Mesothelial cell of epicardium (in vitro differentiated cells): ENCODE measurements at regions not wholly inside any gene's neighbourhood (a gene's known extent, or its start where the extent isn't known, plus 50 kb on each side); places are given as distances from the start of the nearest gene placed in this dataset.

ENCODE experiments used
- DNase-seq, 2 experiments: peaks; one replicate each; pipeline ENCODE4 v3.0.0; 2021; ENCODE audit warnings: low spot score in 2 of 2; ENCODE audit not compliant: unreplicated experiment in 2 of 2
- H3K27ac Mint-ChIP-seq: 2 replicates; pipeline ENCODE4 v1.8.0; 2021; ENCODE audit warnings: mixed read lengths
- H3K27me3 Mint-ChIP-seq: 2 replicates; pipeline ENCODE4 v1.8.0; 2021; ENCODE audit warnings: low read depth, mixed read lengths
- H3K36me3 Mint-ChIP-seq: 2 replicates; pipeline ENCODE4 v1.8.0; 2021; ENCODE audit warnings: mixed read lengths
- H3K4me1 Mint-ChIP-seq: 2 replicates; pipeline ENCODE4 v1.8.0; 2021; ENCODE audit warnings: mixed read lengths
- H3K4me3 Mint-ChIP-seq: 2 replicates; pipeline ENCODE4 v1.8.0; 2021; ENCODE audit warnings: mild to moderate bottlenecking, moderate library complexity, mixed read lengths
- H3K9me3 Mint-ChIP-seq: 2 replicates; pipeline ENCODE4 v1.8.0; 2021; ENCODE audit warnings: mixed read lengths
- CTCF ChIP-seq: fragments of 200-600 bp; sonication (generic); IDR thresholded peaks from one replicate; pipeline ENCODE4 v1.5.0; 2021; ENCODE audit warnings: antibody characterized with exemption; ENCODE audit not compliant: unreplicated experiment

GRCh38 chr17:6213859-6214258 lies 143.7 kb downstream of the WSCD1 start:
- no peaks in the 10 kb centered on the region for H3K36me3 Mint-ChIP-seq
- H3K9me3 Mint-ChIP-seq = no peaks in the 10 kb centered on the region
- H3K4me3 Mint-ChIP-seq = no peak overlapping the region
- TF ChIP-seq CTCF = no peak
- H3K27me3 Mint-ChIP-seq = peaks cover 31% of the 10 kb centered on the region
- no peak for DNase-seq
- H3K27ac Mint-ChIP-seq = no peak overlapping the region
- H3K4me1 Mint-ChIP-seq = no peaks in the 10 kb centered on the region

DNA sequence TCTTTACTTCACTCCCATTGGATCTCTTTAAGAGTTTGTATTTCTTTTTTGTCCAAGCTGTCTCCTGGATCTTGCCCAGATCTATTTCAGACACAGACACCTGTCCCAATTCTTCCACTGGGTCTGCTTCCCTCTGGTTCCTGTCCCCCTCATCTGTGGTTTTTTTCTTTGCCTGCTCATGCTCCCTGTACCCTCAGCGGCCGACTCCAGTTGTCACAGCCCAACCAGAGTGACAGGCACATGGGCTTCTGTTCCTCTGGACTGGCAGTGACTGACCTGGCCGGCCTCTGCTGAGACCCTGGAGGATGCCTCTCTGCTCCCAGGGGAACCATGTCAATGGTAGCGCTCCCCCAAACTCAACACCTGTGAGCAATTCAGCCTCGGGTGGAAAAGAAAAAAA lies 142.6 kb downstream of the WSCD1 start:
- no peak for TF ChIP-seq CTCF
- peaks cover 29% of the 10 kb centered on the region for H3K27me3 Mint-ChIP-seq
- H3K27ac Mint-ChIP-seq = no peak overlapping the region

DNA sequence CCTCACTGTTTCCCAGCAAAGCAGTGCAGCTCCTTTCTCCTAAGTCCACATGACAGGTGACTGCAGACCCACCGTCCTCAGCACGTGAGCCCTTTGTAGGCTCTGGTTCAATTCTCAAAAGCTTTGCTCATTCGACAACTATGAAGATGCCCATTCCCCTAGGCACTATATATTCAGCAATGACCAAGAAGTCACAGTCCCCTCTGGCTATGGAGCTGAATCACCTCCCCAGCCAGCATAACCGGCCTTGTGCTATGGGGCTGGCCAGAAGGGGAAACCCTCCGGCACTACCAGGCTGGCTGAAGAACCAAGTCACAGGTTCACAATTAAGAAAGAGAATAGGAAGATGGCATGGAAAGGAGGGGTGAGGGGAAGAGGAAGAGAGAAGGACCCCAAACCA lies 139.7 kb downstream of the WSCD1 start:
- no peak for TF ChIP-seq CTCF
- Mint-ChIP-seq H3K36me3 (no peaks in the 10 kb centered on the region), H3K4me3 (no peak overlapping the region), H3K27me3 (peaks cover 47% of the 10 kb centered on the region), H3K4me1 (no peaks in the 10 kb centered on the region), H3K9me3 (no peaks in the 10 kb centered on the region), H3K27ac (no peak overlapping the region)
- no peak for DNase-seq

More for the DNA sequence above, 142.6 kb downstream of the WSCD1 start:
- no peaks in the 10 kb centered on the region for H3K36me3 Mint-ChIP-seq
- H3K4me1 Mint-ChIP-seq = no peaks in the 10 kb centered on the region
- no peak overlapping the region for H3K4me3 Mint-ChIP-seq
- no peaks in the 10 kb centered on the region for H3K9me3 Mint-ChIP-seq
- DNase-seq = no peak

GRCh38 chr17:6208608-6209180 lies 138.5 kb downstream of the WSCD1 start:
- no peaks in the 10 kb centered on the region for H3K9me3 Mint-ChIP-seq
- H3K27ac Mint-ChIP-seq = no peak overlapping the region
- H3K4me1 Mint-ChIP-seq = no peaks in the 10 kb centered on the region
- H3K4me3 Mint-ChIP-seq = no peak overlapping the region
- H3K36me3 Mint-ChIP-seq = no peaks in the 10 kb centered on the region
- H3K27me3 Mint-ChIP-seq = peaks cover 56% of the 10 kb centered on the region
- no peak for TF ChIP-seq CTCF
- no peak for DNase-seq

GRCh38 chr17:6205525-6205924 lies 135.3 kb downstream of the WSCD1 start:
- H3K36me3 Mint-ChIP-seq = no peaks in the 10 kb centered on the region
- H3K27me3 Mint-ChIP-seq = peaks cover 64% of the 10 kb centered on the region

More at GRCh38 chr17:6205525-6205924, 135.3 kb downstream of the WSCD1 start:
- no peaks in the 10 kb centered on the region for H3K9me3 Mint-ChIP-seq
- no peak for TF ChIP-seq CTCF
- H3K4me3 Mint-ChIP-seq = no peak overlapping the region
- no peak overlapping the region for H3K27ac Mint-ChIP-seq
- no peaks in the 10 kb centered on the region for H3K4me1 Mint-ChIP-seq
- DNase-seq = no peak
